Mesothelial cell of epicardium (in vitro differentiated cells): ENCODE measurements at regions not wholly inside any gene's neighbourhood (a gene's known extent, or its start where the extent isn't known, plus 50 kb on each side); places are given as distances from the start of the nearest gene placed in this dataset.

Source experiments
- DNase-seq, 2 experiments: peaks; one replicate each; pipeline ENCODE4 v3.0.0; 2021; ENCODE audit warnings: low spot score in 2 of 2; ENCODE audit not compliant: unreplicated experiment in 2 of 2
- H3K27ac Mint-ChIP-seq: 2 replicates; pipeline ENCODE4 v1.8.0; 2021; ENCODE audit warnings: mixed read lengths
- H3K27me3 Mint-ChIP-seq: 2 replicates; pipeline ENCODE4 v1.8.0; 2021; ENCODE audit warnings: low read depth, mixed read lengths
- H3K36me3 Mint-ChIP-seq: 2 replicates; pipeline ENCODE4 v1.8.0; 2021; ENCODE audit warnings: mixed read lengths
- H3K4me1 Mint-ChIP-seq: 2 replicates; pipeline ENCODE4 v1.8.0; 2021; ENCODE audit warnings: mixed read lengths
- H3K4me3 Mint-ChIP-seq: 2 replicates; pipeline ENCODE4 v1.8.0; 2021; ENCODE audit warnings: mild to moderate bottlenecking, moderate library complexity, mixed read lengths
- H3K9me3 Mint-ChIP-seq: 2 replicates; pipeline ENCODE4 v1.8.0; 2021; ENCODE audit warnings: mixed read lengths
- CTCF ChIP-seq: fragments of 200-600 bp; sonication (generic); IDR thresholded peaks from one replicate; pipeline ENCODE4 v1.5.0; 2021; ENCODE audit warnings: antibody characterized with exemption; ENCODE audit not compliant: unreplicated experiment

GRCh38 chr15:35298509-35298908 lies 213.4 kb upstream of the NANOGP8 start:
- Mint-ChIP-seq H3K36me3 (peaks cover 14% of the 10 kb centered on the region), H3K4me1 (peaks cover 23% of the 10 kb centered on the region), H3K27ac (no peak overlapping the region), H3K27me3 (no peaks in the 10 kb centered on the region), H3K4me3 (no peak overlapping the region), H3K9me3 (peaks cover 19% of the 10 kb centered on the region)
- no peak for TF ChIP-seq CTCF
- no peak for DNase-seq

- H3K4me1 Mint-ChIP-seq: peaks cover 40% of the 10 kb centered on the region
- peaks cover 14% of the 10 kb centered on the region for H3K36me3 Mint-ChIP-seq
- DNase-seq: no peak
- no peaks in the 10 kb centered on the region for H3K27me3 Mint-ChIP-seq
- TF ChIP-seq CTCF: peak; percentile 25
- H3K9me3 Mint-ChIP-seq: peaks cover 19% of the 10 kb centered on the region
- no peak overlapping the region for H3K4me3 Mint-ChIP-seq
- peak overlapping the region; percentile 68 for H3K27ac Mint-ChIP-seq
Observed at GRCh38 chr15:35293353-35294130, 208.4 kb upstream of the NANOGP8 start.

GRCh38 chr15:35290301-35290721 lies 205.2 kb upstream of the NANOGP8 start:
- Mint-ChIP-seq H3K27ac (peak overlapping the region; percentile 17), H3K36me3 (peaks cover 10% of the 10 kb centered on the region), H3K4me1 (peaks cover 66% of the 10 kb centered on the region), H3K9me3 (peaks cover 12% of the 10 kb centered on the region), H3K4me3 (no peak overlapping the region), H3K27me3 (no peaks in the 10 kb centered on the region)
- DNase-seq: no peak
- no peak for TF ChIP-seq CTCF

GRCh38 chr15:35289024-35289617 lies 204.0 kb upstream of the NANOGP8 start:
- Mint-ChIP-seq H3K9me3 (no peaks in the 10 kb centered on the region), H3K4me3 (no peak overlapping the region), H3K27me3 (no peaks in the 10 kb centered on the region), H3K4me1 (peaks cover 62% of the 10 kb centered on the region), H3K27ac (peak overlapping the region; percentile 70), H3K36me3 (peaks cover 4% of the 10 kb centered on the region)
- DNase-seq: no peak
- TF ChIP-seq CTCF: peak; percentile 59

GRCh38 chr15:35288580-35288979 lies 203.5 kb upstream of the NANOGP8 start:
- H3K27ac Mint-ChIP-seq: peak overlapping the region; percentile 32
- H3K9me3 Mint-ChIP-seq: peaks cover 4% of the 10 kb centered on the region
- TF ChIP-seq CTCF: no peak
- DNase-seq: no peak
- H3K4me1 Mint-ChIP-seq: peaks cover 57% of the 10 kb centered on the region
- no peak overlapping the region for H3K4me3 Mint-ChIP-seq
- H3K36me3 Mint-ChIP-seq: peaks cover 8% of the 10 kb centered on the region
- no peaks in the 10 kb centered on the region for H3K27me3 Mint-ChIP-seq
